ENCODE measurements at regions not wholly inside any gene's neighbourhood (a gene's known extent, or its start where the extent isn't known, plus 50 kb on each side); places are given as distances from the start of the nearest gene placed in this dataset.

GRCh38 chr16:59591480-59591879 lies 857.4 kb upstream of the GOT2 start:
- H3K36me3 ChIP-seq: no peaks in the 10 kb centered on the region
- peaks cover 0 to 11% (median 3%) of the 10 kb centered on the region in 4 donors for H3K4me1 ChIP-seq
- intact Hi-C loops (cut with DNase I): no loop called here
- DNase-seq (ENCODE audit: extremely low spot score): no peak
- H3K9me3 ChIP-seq: no peaks in the 10 kb centered on the region
- WGBS: 94% methylated on average over 1 of the region's 1 CpG
- no peak overlapping the region for H3K4me3 ChIP-seq
- H3K27me3 ChIP-seq: no peaks in the 10 kb centered on the region
- no peak overlapping the region for H3K27ac ChIP-seq (replicated peaks in 1 of 4)
- no peak for TF ChIP-seq POLR2A (IDR thresholded peaks at IDR 0.05; ENCODE audit: low read depth)
- TF ChIP-seq POLR2AphosphoS5 (IDR thresholded peaks at IDR 0.05): no peak
- TF ChIP-seq, protein P1, sequence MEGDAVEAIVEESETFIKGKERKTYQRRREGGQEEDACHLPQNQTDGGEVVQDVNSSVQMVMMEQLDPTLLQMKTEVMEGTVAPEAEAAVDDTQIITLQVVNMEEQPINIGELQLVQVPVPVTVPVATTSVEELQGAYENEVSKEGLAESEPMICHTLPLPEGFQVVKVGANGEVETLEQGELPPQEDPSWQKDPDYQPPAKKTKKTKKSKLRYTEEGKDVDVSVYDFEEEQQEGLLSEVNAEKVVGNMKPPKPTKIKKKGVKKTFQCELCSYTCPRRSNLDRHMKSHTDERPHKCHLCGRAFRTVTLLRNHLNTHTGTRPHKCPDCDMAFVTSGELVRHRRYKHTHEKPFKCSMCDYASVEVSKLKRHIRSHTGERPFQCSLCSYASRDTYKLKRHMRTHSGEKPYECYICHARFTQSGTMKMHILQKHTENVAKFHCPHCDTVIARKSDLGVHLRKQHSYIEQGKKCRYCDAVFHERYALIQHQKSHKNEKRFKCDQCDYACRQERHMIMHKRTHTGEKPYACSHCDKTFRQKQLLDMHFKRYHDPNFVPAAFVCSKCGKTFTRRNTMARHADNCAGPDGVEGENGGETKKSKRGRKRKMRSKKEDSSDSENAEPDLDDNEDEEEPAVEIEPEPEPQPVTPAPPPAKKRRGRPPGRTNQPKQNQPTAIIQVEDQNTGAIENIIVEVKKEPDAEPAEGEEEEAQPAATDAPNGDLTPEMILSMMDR (IDR thresholded peaks at IDR 0.05): no peak
- no peak for TF ChIP-seq EP300 (IDR thresholded peaks at IDR 0.05)

DNA sequence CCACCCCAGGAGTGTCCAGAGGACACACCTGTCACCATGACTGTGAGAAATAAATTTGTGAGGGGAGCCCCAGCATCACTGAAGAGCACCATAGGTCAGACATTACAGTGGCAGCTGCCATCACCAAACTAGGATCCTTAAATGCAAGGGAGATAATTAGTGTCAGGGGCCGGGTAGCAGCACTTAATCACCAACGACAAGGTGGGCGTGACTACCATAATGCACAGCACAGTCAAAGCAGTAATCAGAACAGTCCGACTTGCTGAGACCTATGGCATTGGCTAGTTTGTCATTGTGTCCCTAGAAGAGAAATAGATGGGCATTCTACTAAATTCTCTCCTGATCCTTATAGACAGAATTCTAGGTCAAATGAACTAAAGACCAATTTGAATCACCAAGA lies 856.7 kb upstream of the GOT2 start:
- intact Hi-C loops (cut with DNase I): no loop called here
- TF ChIP-seq, protein P1 (IDR thresholded peaks at IDR 0.05): no peak
- WGBS: 91% methylated on average over 4 of the region's 4 CpGs

GRCh38 chr16:59586331-59586730 lies 852.2 kb upstream of the GOT2 start:
- 62% methylated on average over 1 of the region's 1 CpG for WGBS
- TF ChIP-seq EP300 (IDR thresholded peaks at IDR 0.05) (no peak), POLR2AphosphoS5 (IDR thresholded peaks at IDR 0.05) (no peak), POLR2A (IDR thresholded peaks at IDR 0.05; ENCODE audit: low read depth) (no peak)
- TF ChIP-seq, protein P1 (IDR thresholded peaks at IDR 0.05): no peak
- intact Hi-C loops (cut with DNase I): no loop called here

More for the DNA sequence above, 856.7 kb upstream of the GOT2 start:
- H3K4me3 ChIP-seq: no peak overlapping the region
- no peaks in the 10 kb centered on the region for H3K36me3 ChIP-seq
- H3K27me3 ChIP-seq: no peaks in the 10 kb centered on the region
- no peaks in the 10 kb centered on the region for H3K9me3 ChIP-seq
- no peak for DNase-seq (ENCODE audit: extremely low spot score)
- no peak overlapping the region for H3K27ac ChIP-seq (replicated peaks in 1 of 4)
- peaks cover 0 to 11% (median 3%) of the 10 kb centered on the region in 4 donors for H3K4me1 ChIP-seq

DNA sequence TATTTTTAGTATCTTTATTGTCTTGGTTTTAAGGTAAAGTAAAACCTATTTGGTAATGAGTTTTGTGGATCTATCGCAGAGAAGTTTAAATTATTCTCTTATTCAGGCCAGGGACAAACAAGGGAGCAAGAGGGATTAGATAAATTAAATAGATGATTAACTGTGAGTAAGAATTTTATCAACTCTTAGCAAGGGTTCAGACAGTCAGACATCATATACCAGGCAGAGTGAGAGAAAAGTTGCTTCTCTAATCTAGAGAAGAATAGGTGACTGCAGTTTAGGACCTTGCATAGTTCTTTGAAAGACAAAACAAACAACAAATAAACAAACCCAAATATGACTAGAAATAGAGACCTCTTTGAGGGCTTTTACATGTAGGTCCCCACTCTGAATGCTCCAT lies 840.2 kb upstream of the GOT2 start:
- Histone ChIP-seq H3K9me3 (no peaks in the 10 kb centered on the region), H3K4me1 (peaks cover 0 to 10% (median 1%) of the 10 kb centered on the region in 4 donors), H3K4me3 (no peak overlapping the region), H3K27ac (replicated peaks in 1 of 4) (no peak overlapping the region), H3K27me3 (no peaks in the 10 kb centered on the region), H3K36me3 (no peaks in the 10 kb centered on the region)
- TF ChIP-seq POLR2AphosphoS5 (IDR thresholded peaks at IDR 0.05) (no peak), POLR2A (IDR thresholded peaks at IDR 0.05; ENCODE audit: low read depth) (no peak), EP300 (IDR thresholded peaks at IDR 0.05) (no peak)
- TF ChIP-seq, protein P1 (IDR thresholded peaks at IDR 0.05): no peak
- no peak for DNase-seq (ENCODE audit: extremely low spot score)
- WGBS: 96% methylated on average over 1 of the region's 1 CpG
- intact Hi-C loops (cut with DNase I): no loop called here

More at GRCh38 chr16:59586331-59586730, 852.2 kb upstream of the GOT2 start:
- no peaks in the 10 kb centered on the region for H3K4me1 ChIP-seq
- H3K4me3 ChIP-seq: no peak overlapping the region
- H3K27ac ChIP-seq (replicated peaks in 1 of 4): no peak overlapping the region
- no peak for DNase-seq (ENCODE audit: extremely low spot score)
- no peaks in the 10 kb centered on the region for H3K9me3 ChIP-seq
- H3K27me3 ChIP-seq: no peaks in the 10 kb centered on the region
- no peaks in the 10 kb centered on the region for H3K36me3 ChIP-seq

DNA sequence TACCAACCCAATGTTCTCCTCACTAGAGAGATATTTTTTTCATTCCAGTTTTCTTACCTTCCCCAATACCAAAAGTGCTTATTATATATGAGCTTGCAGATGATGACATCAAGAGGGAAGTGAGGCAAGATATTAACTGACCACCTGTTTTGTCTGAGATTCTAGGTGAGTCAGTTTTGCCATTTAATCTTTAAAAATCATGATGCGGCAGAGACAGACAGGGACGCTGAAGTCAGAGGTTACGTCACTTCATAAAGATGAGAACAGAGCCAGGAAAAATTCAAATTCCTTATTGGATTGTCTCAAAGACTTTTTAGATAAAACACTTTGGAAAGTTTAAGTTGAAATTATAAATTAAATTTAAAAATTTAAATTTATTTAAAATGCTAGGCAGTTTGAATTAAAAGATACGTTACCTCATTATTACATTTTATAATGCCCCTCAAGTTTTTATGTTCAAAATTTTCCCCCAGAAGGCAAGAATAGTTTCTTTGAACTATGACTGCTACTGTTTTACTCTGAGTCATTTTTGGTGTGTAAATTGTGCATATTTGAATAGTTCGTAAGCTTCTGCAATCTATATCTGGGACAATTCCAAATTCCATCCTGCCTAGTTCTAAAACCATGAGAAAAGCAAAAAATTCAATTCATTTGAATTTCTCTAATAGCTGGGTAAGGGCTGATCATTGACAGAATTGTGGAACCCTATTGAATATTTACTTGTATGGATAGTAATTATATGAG lies 839.6 kb upstream of the GOT2 start:
- DNase-seq (ENCODE audit: extremely low spot score): no peak
- peaks cover 0 to 10% (median 1%) of the 10 kb centered on the region in 4 donors for H3K4me1 ChIP-seq
- intact Hi-C loops (cut with DNase I): no loop called here
- no peaks in the 10 kb centered on the region for H3K9me3 ChIP-seq
- no peaks in the 10 kb centered on the region for H3K27me3 ChIP-seq
- TF ChIP-seq, protein P1 (IDR thresholded peaks at IDR 0.05): no peak
- TF ChIP-seq POLR2AphosphoS5 (IDR thresholded peaks at IDR 0.05) (no peak), POLR2A (IDR thresholded peaks at IDR 0.05; ENCODE audit: low read depth) (no peak), EP300 (IDR thresholded peaks at IDR 0.05) (no peak)
- H3K4me3 ChIP-seq: no peak overlapping the region
- H3K27ac ChIP-seq (replicated peaks in 1 of 4): no peak overlapping the region
- no peaks in the 10 kb centered on the region for H3K36me3 ChIP-seq
- 87% methylated on average over 5 of the region's 5 CpGs for WGBS
